ENCODE measurements at regions not wholly inside any gene's neighbourhood (a gene's known extent, or its start where the extent isn't known, plus 50 kb on each side); places are given as distances from the start of the nearest gene placed in this dataset.
"Not testable (repeated sequence)": the region's sequence is repeated elsewhere in the genome, so short reads cannot be mapped to it uniquely, and the experiment has no call there.

DNA sequence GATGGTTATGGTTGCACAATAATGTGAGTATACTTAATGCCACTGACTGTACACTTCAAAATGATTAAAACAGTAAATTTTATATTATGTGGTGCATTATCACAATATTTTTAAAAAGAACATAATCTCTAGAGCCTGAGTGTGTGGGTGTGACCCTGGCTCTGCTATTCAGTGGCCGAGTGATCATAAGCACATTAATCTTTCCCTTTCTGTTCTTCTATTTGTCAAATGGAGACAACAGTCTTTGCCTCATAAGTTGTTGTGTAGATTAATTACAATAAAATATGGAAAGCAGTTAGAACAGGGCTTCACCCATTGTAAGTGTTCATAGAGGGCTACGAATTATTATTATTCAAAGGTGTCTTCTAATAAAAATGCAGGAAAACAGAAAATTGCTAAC, 548.6 kb downstream of the HTR1B start:
- TF ChIP-seq, protein P1, sequence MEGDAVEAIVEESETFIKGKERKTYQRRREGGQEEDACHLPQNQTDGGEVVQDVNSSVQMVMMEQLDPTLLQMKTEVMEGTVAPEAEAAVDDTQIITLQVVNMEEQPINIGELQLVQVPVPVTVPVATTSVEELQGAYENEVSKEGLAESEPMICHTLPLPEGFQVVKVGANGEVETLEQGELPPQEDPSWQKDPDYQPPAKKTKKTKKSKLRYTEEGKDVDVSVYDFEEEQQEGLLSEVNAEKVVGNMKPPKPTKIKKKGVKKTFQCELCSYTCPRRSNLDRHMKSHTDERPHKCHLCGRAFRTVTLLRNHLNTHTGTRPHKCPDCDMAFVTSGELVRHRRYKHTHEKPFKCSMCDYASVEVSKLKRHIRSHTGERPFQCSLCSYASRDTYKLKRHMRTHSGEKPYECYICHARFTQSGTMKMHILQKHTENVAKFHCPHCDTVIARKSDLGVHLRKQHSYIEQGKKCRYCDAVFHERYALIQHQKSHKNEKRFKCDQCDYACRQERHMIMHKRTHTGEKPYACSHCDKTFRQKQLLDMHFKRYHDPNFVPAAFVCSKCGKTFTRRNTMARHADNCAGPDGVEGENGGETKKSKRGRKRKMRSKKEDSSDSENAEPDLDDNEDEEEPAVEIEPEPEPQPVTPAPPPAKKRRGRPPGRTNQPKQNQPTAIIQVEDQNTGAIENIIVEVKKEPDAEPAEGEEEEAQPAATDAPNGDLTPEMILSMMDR (conservative IDR thresholded peaks at IDR 0.05; ENCODE audit: low read depth, low read length) = no peak
- DNase-seq (ENCODE audit: low read depth) = no peak
- no peak overlapping the region for H3K4me3 ChIP-seq (ENCODE audit: low read depth, low read length)

DNA sequence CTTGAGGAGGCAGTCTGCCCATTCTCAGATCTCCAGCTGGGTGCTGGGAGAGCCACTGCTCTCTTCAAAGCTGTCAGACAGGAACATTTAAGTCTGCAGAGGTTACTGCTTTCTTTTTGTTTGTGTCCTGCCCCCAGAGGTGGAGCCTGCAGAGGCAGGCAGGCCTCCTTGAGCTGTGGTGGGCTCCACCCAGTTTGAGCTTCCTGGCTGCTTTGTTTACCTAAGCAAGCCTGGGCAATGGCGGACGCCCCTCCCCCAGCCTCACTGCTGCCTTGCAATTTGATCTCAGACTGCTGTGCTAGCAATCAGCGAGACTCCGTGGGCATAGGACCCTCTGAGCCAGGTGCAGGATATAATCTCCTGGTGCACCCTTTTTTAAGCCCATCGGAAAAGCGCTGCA, 557.8 kb downstream of the HTR1B start:
- not testable (repeated sequence) for DNase-seq (ENCODE audit: low read depth); H3K4me3 ChIP-seq (ENCODE audit: low read depth, low read length)

DNA sequence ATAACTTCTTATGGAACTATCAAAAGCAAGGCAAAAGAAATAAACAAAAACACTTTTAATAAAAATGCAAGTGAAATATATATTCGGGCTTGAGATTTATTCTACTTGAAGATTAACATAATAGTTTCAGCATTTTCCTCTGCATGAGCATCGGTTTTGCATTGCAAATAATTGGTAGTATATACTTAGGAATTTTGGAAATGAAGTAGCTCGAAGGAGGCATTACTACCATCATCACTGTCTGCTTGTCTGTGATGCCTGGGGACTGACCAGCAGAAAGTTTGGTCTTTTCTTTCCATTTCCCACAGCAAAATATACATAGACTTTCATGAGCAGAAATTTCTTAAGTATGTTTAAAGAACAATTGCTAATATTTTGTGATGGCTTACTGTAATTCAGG, 570.7 kb downstream of the HTR1B start:
- H3K4me3 ChIP-seq (ENCODE audit: low read depth, low read length) = no peak overlapping the region
- TF ChIP-seq, protein P1 (conservative IDR thresholded peaks at IDR 0.05; ENCODE audit: low read depth, low read length) = no peak
- no peak for DNase-seq (ENCODE audit: low read depth)

DNA sequence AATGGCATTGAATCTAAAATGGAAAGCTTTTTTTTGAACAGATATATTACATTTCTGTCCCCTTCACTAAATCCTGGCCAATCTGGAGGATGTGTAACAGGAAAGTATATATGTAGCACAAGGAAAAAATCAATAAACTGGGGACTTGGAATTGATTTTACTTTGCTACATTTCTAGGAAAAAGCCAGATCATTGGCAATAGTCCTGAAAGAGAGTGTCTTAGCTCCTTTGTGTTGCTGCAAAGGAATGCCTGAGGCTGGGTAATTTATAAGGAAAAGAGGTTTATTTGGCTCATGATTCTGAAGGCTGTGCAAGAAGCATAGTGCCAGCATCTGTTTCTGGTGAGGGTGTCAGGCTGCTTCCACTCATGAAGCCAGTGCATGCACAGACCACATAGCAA, 574.9 kb downstream of the HTR1B start:
- TF ChIP-seq, protein P1 (conservative IDR thresholded peaks at IDR 0.05; ENCODE audit: low read depth, low read length) = no peak
- no peak overlapping the region for H3K4me3 ChIP-seq (ENCODE audit: low read depth, low read length)
- DNase-seq (ENCODE audit: low read depth) = no peak

DNA sequence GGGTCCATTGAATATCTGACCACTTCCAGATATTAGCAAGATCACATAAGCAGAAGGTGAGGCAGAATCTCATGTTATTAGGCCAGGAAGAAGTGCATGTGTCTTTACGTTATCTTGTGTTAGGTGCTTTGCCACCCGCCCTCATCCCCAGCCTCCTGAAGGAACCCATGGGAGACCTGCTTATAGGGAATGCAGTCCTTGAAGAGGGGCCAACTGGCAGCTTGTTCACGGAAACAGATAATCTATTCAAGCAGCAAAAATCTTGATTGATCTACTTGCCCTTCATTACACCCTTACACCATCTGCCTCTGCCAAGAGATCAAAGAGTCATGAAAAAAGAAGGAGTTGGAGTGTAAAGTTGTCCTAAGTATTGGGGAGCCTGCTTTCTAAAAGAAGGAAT, 576.4 kb downstream of the HTR1B start:
- DNase-seq (ENCODE audit: low read depth) = no peak
- H3K4me3 ChIP-seq (ENCODE audit: low read depth, low read length) = no peak overlapping the region
- TF ChIP-seq, protein P1 (conservative IDR thresholded peaks at IDR 0.05; ENCODE audit: low read depth, low read length) = no peak

DNA sequence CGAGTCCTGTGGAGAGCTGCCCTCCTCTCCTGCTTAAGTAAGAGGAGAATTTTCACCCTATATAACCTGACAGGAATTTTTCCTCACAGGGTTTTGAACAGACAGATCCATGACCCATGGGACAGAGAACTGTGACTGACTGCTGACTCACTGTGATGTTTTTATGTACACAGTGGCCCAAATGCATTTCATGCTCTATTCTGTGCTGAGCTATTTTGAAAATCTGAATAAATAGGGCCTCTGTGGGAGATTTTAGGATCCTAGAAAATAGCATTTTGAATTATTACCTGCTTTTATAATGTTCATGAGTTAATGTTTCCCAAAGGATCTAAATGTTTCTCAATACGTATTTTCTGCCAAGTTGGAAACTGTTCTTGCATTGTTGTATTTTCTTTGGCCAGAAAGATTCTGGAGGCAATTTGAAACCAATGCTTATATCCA, 577.4 kb downstream of the HTR1B start:
- TF ChIP-seq, protein P1 (conservative IDR thresholded peaks at IDR 0.05; ENCODE audit: low read depth, low read length) = no peak
- DNase-seq (ENCODE audit: low read depth) = peak; percentile 42
- H3K4me3 ChIP-seq (ENCODE audit: low read depth, low read length) = no peak overlapping the region

DNA sequence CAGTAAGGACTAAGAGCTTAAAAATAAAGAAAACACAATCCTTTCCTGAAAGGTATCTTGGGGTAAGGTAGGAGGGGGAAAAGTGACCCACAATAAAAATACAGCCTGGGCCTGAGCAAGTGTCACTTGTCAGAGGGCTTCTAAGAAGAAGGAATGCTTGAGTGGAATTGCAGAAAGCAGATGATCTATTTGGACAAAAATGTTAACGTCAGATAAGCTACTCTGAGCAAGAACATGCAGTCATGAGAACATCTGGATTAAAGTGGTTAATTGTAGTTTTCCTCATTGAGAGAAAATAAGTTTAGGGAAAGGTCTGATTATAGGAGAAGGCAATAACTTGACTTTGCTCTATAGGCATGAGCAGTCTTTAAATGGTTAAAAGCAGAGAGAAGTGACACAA, 581.9 kb downstream of the HTR1B start:
- DNase-seq (ENCODE audit: low read depth) = no peak
- TF ChIP-seq, protein P1 (conservative IDR thresholded peaks at IDR 0.05; ENCODE audit: low read depth, low read length) = no peak
- H3K4me3 ChIP-seq (ENCODE audit: low read depth, low read length) = no peak overlapping the region
